ENCODE measurements at regions not wholly inside any gene's neighbourhood (a gene's known extent, or its start where the extent isn't known, plus 50 kb on each side); places are given as distances from the start of the nearest gene placed in this dataset.

DNA sequence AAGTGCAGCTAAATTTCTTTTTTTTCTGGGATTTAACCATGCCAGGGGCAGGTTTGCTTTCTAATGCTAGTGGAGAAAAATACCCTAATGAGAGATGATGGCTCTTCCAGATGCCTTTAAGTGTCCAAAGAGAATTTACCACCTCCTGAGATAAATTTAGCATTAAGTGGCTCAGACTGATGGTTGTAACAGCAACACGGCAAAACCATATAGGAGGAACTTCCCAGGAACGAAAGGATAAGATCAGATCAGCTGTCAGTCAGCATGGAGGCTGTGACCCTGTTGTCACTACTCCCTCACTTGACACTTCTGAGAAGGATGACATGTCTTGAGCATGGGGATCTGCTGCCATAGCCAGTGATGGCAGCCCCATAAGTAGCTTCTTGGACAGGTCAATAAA, 860.0 kb downstream of the QKI start:
- no peaks in the 10 kb centered on the region for H3K27me3 ChIP-seq (replicated peaks; ENCODE audit: insufficient read depth, low read length)
- H3K4me2 ChIP-seq (ENCODE audit: low read depth, low read length) = no peak overlapping the region
- no peaks in the 10 kb centered on the region for H3K9me2 ChIP-seq (replicated peaks; ENCODE audit: insufficient read depth, low read length)
- H4K20me1 ChIP-seq (ENCODE audit: insufficient read depth, low read length) = no peaks in the 10 kb centered on the region
- H3K4me1 ChIP-seq (ENCODE audit: low read length) = no peaks in the 10 kb centered on the region
- H3K79me2 ChIP-seq (ENCODE audit: low read length) = no peaks in the 10 kb centered on the region
- TF ChIP-seq EZH2phosphoT487 (IDR thresholded peaks at IDR 0.05; ENCODE audit: low read length) (no peak), CTCF (IDR thresholded peaks at IDR 0.05; ENCODE audit: low read length) (no peak), EZH2 (optimal IDR thresholded peaks at IDR 0.05; ENCODE audit: low read depth, low read length) (no peak)
- no peaks in the 10 kb centered on the region for H3K9me3 ChIP-seq (replicated peaks; ENCODE audit: insufficient read depth, low read length)
- H3K36me3 ChIP-seq (replicated peaks; ENCODE audit: insufficient read depth, low read length) = no peaks in the 10 kb centered on the region
- no peaks in the 10 kb centered on the region for H3F3A ChIP-seq (ENCODE audit: insufficient read depth, low read length)
- no peak for DNase-seq
- no peak overlapping the region for H2AFZ ChIP-seq (ENCODE audit: low read length)
- H3K9ac ChIP-seq (ENCODE audit: low read length) = no peak overlapping the region
- no peak overlapping the region for H3K27ac ChIP-seq (ENCODE audit: low read length)
- H3K4me3 ChIP-seq (ENCODE audit: low read length) = no peak overlapping the region

DNA sequence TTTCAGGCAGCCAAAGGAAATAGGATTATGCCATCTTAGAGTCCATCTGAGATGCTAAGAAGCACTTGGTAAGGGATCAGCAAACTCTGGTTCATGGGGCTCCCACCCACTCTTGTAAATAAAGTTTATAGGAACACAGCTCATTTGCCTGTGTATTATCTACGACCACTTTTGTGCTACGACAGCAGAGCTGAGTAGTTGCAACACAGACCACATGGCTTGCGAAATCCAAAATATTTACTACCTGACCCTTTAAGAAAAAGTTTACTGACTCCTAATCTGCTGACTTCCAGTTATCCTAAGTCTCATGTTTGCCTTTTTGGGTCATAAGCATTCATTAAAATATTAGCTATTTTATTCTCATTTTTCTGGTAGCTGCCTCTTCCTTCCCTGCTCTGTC, 859.0 kb downstream of the QKI start:
- H3K9ac ChIP-seq (ENCODE audit: low read length) = no peak overlapping the region
- H3K27ac ChIP-seq (ENCODE audit: low read length) = no peak overlapping the region
- H3K4me3 ChIP-seq (ENCODE audit: low read length) = no peak overlapping the region
- H4K20me1 ChIP-seq (ENCODE audit: insufficient read depth, low read length) = no peaks in the 10 kb centered on the region
- no peak overlapping the region for H2AFZ ChIP-seq (ENCODE audit: low read length)
- H3K36me3 ChIP-seq (replicated peaks; ENCODE audit: insufficient read depth, low read length) = no peaks in the 10 kb centered on the region
- H3K27me3 ChIP-seq (replicated peaks; ENCODE audit: insufficient read depth, low read length) = no peaks in the 10 kb centered on the region
- H3K79me2 ChIP-seq (ENCODE audit: low read length) = no peaks in the 10 kb centered on the region
- TF ChIP-seq EZH2 (optimal IDR thresholded peaks at IDR 0.05; ENCODE audit: low read depth, low read length) = no peak
- TF ChIP-seq EZH2phosphoT487 (IDR thresholded peaks at IDR 0.05; ENCODE audit: low read length) = no peak
- no peak for TF ChIP-seq CTCF (IDR thresholded peaks at IDR 0.05; ENCODE audit: low read length)
- H3F3A ChIP-seq (ENCODE audit: insufficient read depth, low read length) = no peaks in the 10 kb centered on the region
- H3K9me2 ChIP-seq (replicated peaks; ENCODE audit: insufficient read depth, low read length) = no peaks in the 10 kb centered on the region
- H3K9me3 ChIP-seq (replicated peaks; ENCODE audit: insufficient read depth, low read length) = no peaks in the 10 kb centered on the region
- H3K4me2 ChIP-seq (ENCODE audit: low read depth, low read length) = no peak overlapping the region
- H3K4me1 ChIP-seq (ENCODE audit: low read length) = no peaks in the 10 kb centered on the region
- no peak for DNase-seq

- DNase-seq = no peak
- Histone ChIP-seq H3K4me3 (ENCODE audit: low read length) (no peak overlapping the region), H4K20me1 (ENCODE audit: insufficient read depth, low read length) (no peaks in the 10 kb centered on the region), H3K4me1 (ENCODE audit: low read length) (no peaks in the 10 kb centered on the region), H3K9me3 (replicated peaks; ENCODE audit: insufficient read depth, low read length) (no peaks in the 10 kb centered on the region), H3K36me3 (replicated peaks; ENCODE audit: insufficient read depth, low read length) (no peaks in the 10 kb centered on the region), H3F3A (ENCODE audit: insufficient read depth, low read length) (no peaks in the 10 kb centered on the region), H3K9ac (ENCODE audit: low read length) (no peak overlapping the region), H3K27ac (ENCODE audit: low read length) (no peak overlapping the region), H2AFZ (ENCODE audit: low read length) (no peak overlapping the region), H3K27me3 (replicated peaks; ENCODE audit: insufficient read depth, low read length) (no peaks in the 10 kb centered on the region), H3K9me2 (replicated peaks; ENCODE audit: insufficient read depth, low read length) (no peaks in the 10 kb centered on the region), H3K79me2 (ENCODE audit: low read length) (no peaks in the 10 kb centered on the region), H3K4me2 (ENCODE audit: low read depth, low read length) (no peak overlapping the region)
- TF ChIP-seq EZH2phosphoT487 (IDR thresholded peaks at IDR 0.05; ENCODE audit: low read length) (no peak), EZH2 (optimal IDR thresholded peaks at IDR 0.05; ENCODE audit: low read depth, low read length) (no peak), CTCF (IDR thresholded peaks at IDR 0.05; ENCODE audit: low read length) (no peak)
These were observed 852.3 kb downstream of the QKI start for GRCh38 chr6:164266851-164267250.

Measured in MM.1S (cell line).